K562 (cell line): ENCODE measurements at regions not wholly inside any gene's neighbourhood (a gene's known extent, or its start where the extent isn't known, plus 50 kb on each side); places are given as distances from the start of the nearest gene placed in this dataset.

Experiments
- ATAC-seq: fragments of 200-7000 bp; cut with Tn5 transposase; 3 replicates; pipeline ENCODE4 v1.9.1; 2020; ENCODE audit warnings: moderate library complexity
- BruUV-seq: library from RNA; stranded (reverse); fragments of 400-500 nt; replicated peaks from 2 replicates; lab custom pipeline; 2021; lab: Mats Ljungman, UMichigan
- CTCF ChIA-PET: fragments of 300-600 bp; formaldehyde crosslinking; extraction: SDS; loops from one replicate; lab custom pipeline; 2021; ENCODE audit warnings: low intra/inter-chr PET ratio; lab: Yijun Ruan, JAX
- POLR2A ChIA-PET: fragments of 300-600, 350-650 bp; sonication (Branson Sonifier 250); formaldehyde crosslinking; extraction: SDS; loops from one replicate; lab custom pipeline; 2021; ENCODE audit warnings: antibody characterized with exemption, inconsistent platforms; lab: Yijun Ruan, JAX
- DNase-seq, 4 experiments: peaks; one replicate each; pipeline versions ENCODE4 v3.0.0 to v3.0.0-alpha.2; 2011 to 2018; ENCODE audit warnings: low spot score in 3 of 4, mixed read lengths in 3 of 4; ENCODE audit errors: extremely low read depth in 1 of 4
- FAIRE-seq: peaks from 2 replicates; lab custom pipeline; 2011; peaks lifted over from hg19 to GRCh38; lab: Jason Lieb, UNC
- H2AFZ ChIP-seq: 2 replicates; pipeline ENCODE4 v1.6.0; 2011; ENCODE audit warnings: low read depth, low read length, control low read depth, inconsistent platforms
- H3K27ac ChIP-seq: fragments of 200-600 bp; 3 replicates; pipeline ENCODE4 v1.8.0; 2011; ENCODE audit warnings: low read depth, mild to moderate bottlenecking, control low read depth, inconsistent platforms, low read length, moderate library complexity, mixed read lengths; ENCODE audit errors: extremely low read depth
- H3K27me3 ChIP-seq, 2 experiments: fragments of 300-600 bp in 1 of 2; 2 replicates in 1 of 2; 3 replicates in 1 of 2; pipeline versions ENCODE4 v1.6.0 to v1.8.0; 2011; ENCODE audit warnings: inconsistent platforms in 2 of 2, low read length in 2 of 2, mild to moderate bottlenecking in 1 of 2, mixed read lengths in 1 of 2, moderate library complexity in 1 of 2; ENCODE audit not compliant: control insufficient read depth in 2 of 2, insufficient read depth in 2 of 2
- H3K36me3 ChIP-seq: fragments of 300-600 bp; 3 replicates; pipeline ENCODE4 v1.8.0; 2011; ENCODE audit warnings: mild to moderate bottlenecking, low read length, inconsistent platforms; ENCODE audit not compliant: control insufficient read depth, insufficient read depth
- H3K4me1 ChIP-seq, 2 experiments: fragments of 200-600 bp in 1 of 2; replicated peaks in 1 of 2; 2 replicates in 1 of 2; 3 replicates in 1 of 2; pipeline versions ENCODE4 v1.5.1 to v1.8.0; 2011; ENCODE audit warnings: inconsistent platforms in 2 of 2, low read length in 2 of 2, mild to moderate bottlenecking in 1 of 2, mixed read lengths in 1 of 2, moderate library complexity in 1 of 2; ENCODE audit not compliant: control insufficient read depth in 2 of 2, insufficient read depth in 2 of 2
- H3K4me2 ChIP-seq: 2 replicates; pipeline ENCODE4 v1.6.1; 2011; ENCODE audit warnings: low read length, control low read depth, inconsistent platforms, mixed read lengths; ENCODE audit not compliant: insufficient read depth
- H3K4me3 ChIP-seq: fragments of 200-600 bp; sonication (generic), shearing (Covaris generic); 2 replicates; pipeline ENCODE4 v1.5.1; 2016; ENCODE audit warnings: control low read depth, inconsistent platforms
- H3K79me2 ChIP-seq: fragments of 200-600 bp; 3 replicates; pipeline ENCODE4 v1.8.0; 2011; ENCODE audit warnings: low read length, inconsistent platforms; ENCODE audit not compliant: control insufficient read depth, insufficient read depth
- H3K9ac ChIP-seq, 2 experiments: 2 replicates each; pipeline versions ENCODE4 v1.6.0 to v1.6.1; 2011; ENCODE audit warnings: low read depth in 2 of 2, low read length in 2 of 2, control low read depth in 1 of 2, inconsistent platforms in 1 of 2, mild to moderate bottlenecking in 1 of 2, mixed read lengths in 1 of 2; ENCODE audit not compliant: insufficient read depth in 1 of 2
- H3K9me1 ChIP-seq: one replicate; pipeline ENCODE4 v1.6.0; 2011; ENCODE audit warnings: inconsistent platforms, mild to moderate bottlenecking, low read length, moderate library complexity; ENCODE audit not compliant: control insufficient read depth, insufficient read depth
- H3K9me3 ChIP-seq: replicated peaks from 2 replicates; pipeline ENCODE4 v1.5.1; 2011; ENCODE audit warnings: low read depth, low read length, inconsistent platforms; ENCODE audit not compliant: control insufficient read depth, insufficient read depth
- H4K20me1 ChIP-seq: replicated peaks from 2 replicates; pipeline ENCODE4 v1.6.1; 2011; ENCODE audit warnings: low read length, inconsistent platforms, mixed read lengths; ENCODE audit not compliant: control insufficient read depth, insufficient read depth
- BRCA1 ChIP-seq, 2 experiments: fragments of 450-650 bp in 1 of 2; sonication (generic) in 1 of 2; formaldehyde crosslinking in 1 of 2; IDR thresholded peaks; 2 replicates each; pipeline versions ENCODE4 v1.5.0 to v1.6.1; 2017 to 2020; ENCODE audit warnings: mild to moderate bottlenecking in 1 of 2, missing genetic modification reagents in 1 of 2
- FUS ChIP-seq: fragments of 200-400 bp; formaldehyde crosslinking; optimal IDR thresholded peaks from 2 replicates; pipeline ENCODE3; 2017; ENCODE audit warnings: low read depth, low read length
- GABPB2 ChIP-seq: fragments of 250-450 bp; sonication (Bioruptor Pico); conservative IDR thresholded peaks from 2 replicates; pipeline ENCODE4 v1.5.1; 2021; ENCODE audit warnings: mild to moderate bottlenecking
- L3MBTL2 ChIP-seq: fragments of 450-650 bp; IDR thresholded peaks from 2 replicates; pipeline ENCODE4 v1.6.1; 2016; ENCODE audit warnings: mild to moderate bottlenecking, moderate library complexity
- MXD1 ChIP-seq: fragments of 250-450 bp; sonication (Bioruptor Pico); IDR thresholded peaks from 2 replicates; pipeline ENCODE4 v1.8.0; 2021; ENCODE audit warnings: borderline replicate concordance, mild to moderate bottlenecking, moderate library complexity; ENCODE audit not compliant: poor library complexity, severe bottlenecking
- PHB ChIP-seq: fragments of 250-450 bp; sonication (Bioruptor Pico); IDR thresholded peaks from 2 replicates; pipeline ENCODE4 v1.5.0; 2021
- POLR2G ChIP-seq: fragments of 200-400 bp; formaldehyde crosslinking; IDR thresholded peaks from 2 replicates; pipeline ENCODE4 v1.6.1; 2017; ENCODE audit warnings: low read depth, mild to moderate bottlenecking, antibody characterized with exemption, low read length, moderate library complexity
- RBM14 ChIP-seq: fragments of 200-400 bp; formaldehyde crosslinking; IDR thresholded peaks from 2 replicates; pipeline ENCODE4 v1.6.1; 2018; ENCODE audit warnings: low read depth, mild to moderate bottlenecking, low read length, moderate library complexity, borderline replicate concordance; ENCODE audit not compliant: insufficient read depth
- RBM15 ChIP-seq: fragments of 200-400 bp; formaldehyde crosslinking; IDR thresholded peaks from 2 replicates; pipeline ENCODE4 v1.6.1; 2018; ENCODE audit warnings: mild to moderate bottlenecking, low read length, moderate library complexity; ENCODE audit not compliant: insufficient read depth
- RNF2 ChIP-seq: sonication (generic); IDR thresholded peaks from 2 replicates; pipeline ENCODE4 v1.6.1; 2016
- RUNX1 ChIP-seq: sonication (generic); IDR thresholded peaks from 2 replicates; pipeline ENCODE4 v1.6.1; 2016; ENCODE audit warnings: antibody characterized with exemption, low read depth
- SETDB1 ChIP-seq: IDR thresholded peaks from one replicate; pipeline ENCODE4 v1.6.1; 2012; ENCODE audit warnings: low read length, control low read depth, inconsistent platforms
- SMARCA4 ChIP-seq: fragments of 450-650 bp; IDR thresholded peaks from 2 replicates; pipeline ENCODE4 v1.6.1; 2016
- TAL1 ChIP-seq: fragments of 450-650 bp; IDR thresholded peaks from 2 replicates; pipeline ENCODE4 v1.6.1; 2016; ENCODE audit warnings: mild to moderate bottlenecking
- TGIF2 ChIP-seq: sonication (generic); formaldehyde crosslinking; IDR thresholded peaks from 2 replicates; pipeline ENCODE4 v1.8.1; 2022; ENCODE audit warnings: mild to moderate bottlenecking, missing genetic modification reagents, moderate library complexity
- TRIM28 ChIP-seq: fragments of 450-650 bp; IDR thresholded peaks from 2 replicates; pipeline ENCODE4 v1.6.1; 2017
- USF1 ChIP-seq: sonication (generic); formaldehyde crosslinking; IDR thresholded peaks from 2 replicates; pipeline ENCODE4 v1.9.0; 2022; ENCODE audit warnings: mild to moderate bottlenecking, missing genetic modification reagents
- ZNF766 ChIP-seq: fragments of 200-800 bp; sonication (Bioruptor generic); conservative IDR thresholded peaks from 2 replicates; pipeline ENCODE4 v1.6.1; 2016; ENCODE audit warnings: missing genetic modification characterization, missing compliant biosample characterization
- WGBS: fragments of 100-300 bp; shearing (Covaris generic); methylation state at CpG from one replicate; pipeline ENCODE4 v1.1.6; 2016; ENCODE audit warnings: low coverage, mixed read lengths; ENCODE audit not compliant: insufficient coverage; ENCODE audit errors: missing lambda C conversion rate; 5-methylcytosine and 5-hydroxymethylcytosine counted together
- in situ Hi-C: fragments of 300-500 bp; cut with MboI; formaldehyde crosslinking; loops from 4 replicates; pipeline ENCODE4 v1.15.0; 2018; ENCODE audit warnings: inconsistent platforms, mixed read lengths
- intact Hi-C: fragments of 100-400 bp; cut with micrococcal nuclease; formaldehyde crosslinking; loops from 2 replicates; pipeline ENCODE4 v1.14.2; 2022

- H3K9me1 ChIP-seq: no peaks in the 10 kb centered on the region
- TF ChIP-seq POLR2G (no peak), SMARCA4 (no peak), PHB (CRISPR knock-in tag) (no peak), RBM14 (no peak)
- DNase-seq (no peak), ATAC-seq (no peak), FAIRE-seq (no peak)
- H3K79me2 ChIP-seq: no peaks in the 10 kb centered on the region
- no peak overlapping the region for H3K4me2 ChIP-seq
- no peak overlapping the region for H3K4me3 ChIP-seq
- H2AFZ ChIP-seq: no peak overlapping the region
- ChIA-PET POLR2A (no interaction called here), CTCF (no interaction called here)
- no peaks in the 10 kb centered on the region for H3K36me3 ChIP-seq
- no peak overlapping the region for H3K9ac ChIP-seq
- no peaks in the 10 kb centered on the region for H3K4me1 ChIP-seq
- H3K27ac ChIP-seq: no peak overlapping the region
- H4K20me1 ChIP-seq: no peaks in the 10 kb centered on the region
- no peaks in the 10 kb centered on the region for H3K9me3 ChIP-seq
- no TSS peak for BruUV-seq
- intact Hi-C loops: no loop called here
- in situ Hi-C loops: no loop called here
- H3K27me3 ChIP-seq: no peaks in the 10 kb centered on the region
- 0% methylated on average over 1 of the region's 1 CpG for WGBS
Observed at GRCh38 chr14:41993687-41994086, 387.0 kb downstream of the LRFN5 start.

- Histone ChIP-seq H3K27ac (no peak overlapping the region), H3K9ac (no peak overlapping the region), H2AFZ (no peak overlapping the region), H3K9me1 (no peaks in the 10 kb centered on the region), H3K9me3 (no peaks in the 10 kb centered on the region), H4K20me1 (no peaks in the 10 kb centered on the region), H3K27me3 (no peaks in the 10 kb centered on the region), H3K36me3 (no peaks in the 10 kb centered on the region), H3K4me2 (no peak overlapping the region), H3K4me1 (no peaks in the 10 kb centered on the region), H3K79me2 (no peaks in the 10 kb centered on the region), H3K4me3 (no peak overlapping the region)
- no TSS peak for BruUV-seq
- intact Hi-C loops (no loop called here), in situ Hi-C loops (no loop called here)
- DNase-seq (no peak), ATAC-seq (no peak), FAIRE-seq (no peak)
- CTCF ChIA-PET: no interaction called here
- POLR2A ChIA-PET: no interaction called here
- TF ChIP-seq TAL1 (no peak), L3MBTL2 (no peak), MXD1 (CRISPR knock-in tag) (no peak), SETDB1 (no peak), USF1 (CRISPR knock-in tag) (no peak), TGIF2 (no peak), BRCA1 (IDR thresholded peaks at IDR 0.05) (no peak), BRCA1 (CRISPR knock-in tag; IDR thresholded peaks at IDR 0.05) (no peak), RUNX1 (no peak), TRIM28 (no peak), RNF2 (no peak), FUS (no peak), RBM15 (no peak), ZNF766 (CRISPR knock-in tag) (no peak), GABPB2 (no peak)
Observed at GRCh38 chr14:41986700-41987099, 380.0 kb downstream of the LRFN5 start.
